HTR-8/SVneo (cell line): ENCODE measurements at regions not wholly inside any gene's neighbourhood (a gene's known extent, or its start where the extent isn't known, plus 50 kb on each side); places are given as distances from the start of the nearest gene placed in this dataset.
"Not testable (repeated sequence)": the region's sequence is repeated elsewhere in the genome, so short reads cannot be mapped to it uniquely, and the experiment has no call there.

Experiments used
- DNase-seq: peaks from one replicate; pipeline ENCODE4 v3.0.0; 2011; ENCODE audit warnings: low spot score, mixed read lengths; ENCODE audit not compliant: insufficient read length
- FAIRE-seq: peaks from 2 replicates; lab custom pipeline; 2011; peaks lifted over from hg19 to GRCh38; lab: Jason Lieb, UNC

- DNase-seq (no peak), FAIRE-seq (no peak)
These were observed 282.4 kb upstream of the CYRIA start for GRCh38 chr2:16948053-16948452.

GRCh38 chr2:16943279-16943958 lies 277.8 kb upstream of the CYRIA start:
- FAIRE-seq (no peak), DNase-seq (no peak)

- no peak for DNase-seq
- no peak for FAIRE-seq
These were observed 274.6 kb upstream of the CYRIA start for GRCh38 chr2:16940214-16940613.

GRCh38 chr2:16939771-16940170 lies 274.1 kb upstream of the CYRIA start:
- DNase-seq: no peak
- FAIRE-seq: no peak

- FAIRE-seq: no peak
- no peak for DNase-seq
These were observed 267.7 kb upstream of the CYRIA start for GRCh38 chr2:16933355-16933754.

GRCh38 chr2:16932826-16933225 lies 267.2 kb upstream of the CYRIA start:
- DNase-seq (no peak), FAIRE-seq (no peak)

- FAIRE-seq (no peak), DNase-seq (no peak)
These were observed 265.8 kb upstream of the CYRIA start for GRCh38 chr2:16931441-16931840.

GRCh38 chr2:16927398-16927797 lies 261.8 kb upstream of the CYRIA start:
- FAIRE-seq: no peak

GRCh38 chr2:16925145-16925544 lies 259.5 kb upstream of the CYRIA start:
- FAIRE-seq (no peak), DNase-seq (no peak)

More at GRCh38 chr2:16927398-16927797, 261.8 kb upstream of the CYRIA start:
- no peak for DNase-seq

GRCh38 chr2:16915341-16915755 lies 249.7 kb upstream of the CYRIA start:
- DNase-seq, FAIRE-seq: not testable (repeated sequence)

- FAIRE-seq (no peak), DNase-seq (no peak)
These were observed 246.1 kb upstream of the CYRIA start for GRCh38 chr2:16911746-16912145.

- no peak for FAIRE-seq
- no peak for DNase-seq
These were observed 243.0 kb upstream of the CYRIA start for GRCh38 chr2:16908656-16909055.

- no peak for FAIRE-seq
- no peak for DNase-seq
These were observed 242.1 kb upstream of the CYRIA start for GRCh38 chr2:16907645-16908282.

- not testable (repeated sequence) for DNase-seq, FAIRE-seq
These were observed 239.7 kb upstream of the CYRIA start for GRCh38 chr2:16905325-16905724.

GRCh38 chr2:16900405-16901025 lies 234.9 kb upstream of the CYRIA start:
- FAIRE-seq (no peak), DNase-seq (no peak)

GRCh38 chr2:16899958-16900357 lies 234.3 kb upstream of the CYRIA start:
- FAIRE-seq: no peak
- DNase-seq: no peak

- DNase-seq (no peak), FAIRE-seq (no peak)
These were observed 224.4 kb upstream of the CYRIA start for GRCh38 chr2:16890081-16890480.

GRCh38 chr2:16885027-16885426 lies 219.4 kb upstream of the CYRIA start:
- DNase-seq (no peak), FAIRE-seq (no peak)

- DNase-seq: no peak
- FAIRE-seq: no peak
These were observed 217.1 kb upstream of the CYRIA start for GRCh38 chr2:16882706-16883105.

- DNase-seq (no peak), FAIRE-seq (no peak)
These were observed 215.5 kb upstream of the CYRIA start for GRCh38 chr2:16881122-16881521.

- FAIRE-seq (no peak), DNase-seq (no peak)
These were observed 205.8 kb upstream of the CYRIA start for GRCh38 chr2:16871411-16871810.
